C4-2B (cell line): ENCODE measurements at regions not wholly inside any gene's neighbourhood (a gene's known extent, or its start where the extent isn't known, plus 50 kb on each side); places are given as distances from the start of the nearest gene placed in this dataset.

Source experiments
- CTCF ChIP-seq: fragments of 450-650 bp; conservative IDR thresholded peaks from 2 replicates; pipeline ENCODE4 v1.5.1; 2017; ENCODE audit warnings: mild to moderate bottlenecking
- ZFX ChIP-seq: fragments of 450-650 bp; IDR thresholded peaks from 2 replicates; pipeline ENCODE4 v1.6.1; 2017

GRCh38 chr4:81555489-81555888 is 83.8 kb upstream of the RASGEF1B start:
- no peak for TF ChIP-seq CTCF
- no peak for TF ChIP-seq ZFX
